WI38 (cell line): ENCODE measurements at regions not wholly inside any gene's neighbourhood (a gene's known extent, or its start where the extent isn't known, plus 50 kb on each side); places are given as distances from the start of the nearest gene placed in this dataset.

Source experiments
- H3K4me3 ChIP-seq: 2 replicates; pipeline ENCODE4 v1.5.1; 2011; ENCODE audit warnings: low read depth, mild to moderate bottlenecking, control low read depth, low read length
- CTCF ChIP-seq: IDR thresholded peaks from 2 replicates; pipeline ENCODE4 v1.5.1; 2012; ENCODE audit warnings: low read depth, mild to moderate bottlenecking, control low read depth, low read length

GRCh38 chr21:27268290-27268689, 301.4 kb upstream of the ADAMTS5 start:
- no peak for TF ChIP-seq CTCF
- no peak overlapping the region for H3K4me3 ChIP-seq

- H3K4me3 ChIP-seq = no peak overlapping the region
- TF ChIP-seq CTCF = no peak
These were observed 299.1 kb upstream of the ADAMTS5 start for GRCh38 chr21:27265949-27266348.

GRCh38 chr21:27265492-27265891, 298.6 kb upstream of the ADAMTS5 start:
- no peak overlapping the region for H3K4me3 ChIP-seq
- TF ChIP-seq CTCF = no peak

- no peak overlapping the region for H3K4me3 ChIP-seq
- no peak for TF ChIP-seq CTCF
These were observed 294.8 kb upstream of the ADAMTS5 start for GRCh38 chr21:27261676-27262075.

- H3K4me3 ChIP-seq = no peak overlapping the region
- no peak for TF ChIP-seq CTCF
These were observed 293.8 kb upstream of the ADAMTS5 start for GRCh38 chr21:27260728-27261127.

- H3K4me3 ChIP-seq = no peak overlapping the region
- no peak for TF ChIP-seq CTCF
These were observed 292.0 kb upstream of the ADAMTS5 start for GRCh38 chr21:27258742-27259448.

GRCh38 chr21:27257908-27258556, 291.1 kb upstream of the ADAMTS5 start:
- TF ChIP-seq CTCF = no peak
- H3K4me3 ChIP-seq = no peak overlapping the region
